Stimulated activated naive CD8-positive, alpha-beta T cell treated with anti-CD3 and anti-CD28 coated beads, Interleukin-15, Interleukin-2, amounts not matched to agents 100 U/mL and 50 U/mL, for 24 hours (primary cell): ENCODE measurements at regions not wholly inside any gene's neighbourhood (a gene's known extent, or its start where the extent isn't known, plus 50 kb on each side); places are given as distances from the start of the nearest gene placed in this dataset.

Experiments
- ATAC-seq: fragments of 150-1000 bp; cut with Tn5 transposase; one replicate; pipeline ENCODE4 v1.10.0; 2021
- DNase-seq: peaks from one replicate; pipeline ENCODE4 v3.0.0; 2021

DNA sequence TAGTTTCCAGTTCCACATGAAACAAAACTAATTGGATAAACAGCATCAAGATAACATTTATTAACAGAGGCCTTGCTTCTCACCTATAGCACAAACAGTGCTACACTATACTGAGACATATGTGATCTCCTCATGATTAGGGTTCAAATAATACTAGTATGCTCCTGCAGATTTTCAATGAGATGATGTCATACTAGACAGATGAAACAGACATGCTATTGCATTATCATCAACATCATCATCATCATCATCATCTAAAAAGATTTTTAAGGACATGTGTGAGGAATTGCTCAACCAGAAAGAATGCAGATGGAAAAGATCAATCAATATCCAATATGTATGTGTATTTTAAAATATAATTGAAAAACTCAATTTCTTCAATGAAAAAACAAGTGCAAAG lies 932.3 kb downstream of the METTL15 start:
- DNase-seq (no peak), ATAC-seq (no peak)

DNA sequence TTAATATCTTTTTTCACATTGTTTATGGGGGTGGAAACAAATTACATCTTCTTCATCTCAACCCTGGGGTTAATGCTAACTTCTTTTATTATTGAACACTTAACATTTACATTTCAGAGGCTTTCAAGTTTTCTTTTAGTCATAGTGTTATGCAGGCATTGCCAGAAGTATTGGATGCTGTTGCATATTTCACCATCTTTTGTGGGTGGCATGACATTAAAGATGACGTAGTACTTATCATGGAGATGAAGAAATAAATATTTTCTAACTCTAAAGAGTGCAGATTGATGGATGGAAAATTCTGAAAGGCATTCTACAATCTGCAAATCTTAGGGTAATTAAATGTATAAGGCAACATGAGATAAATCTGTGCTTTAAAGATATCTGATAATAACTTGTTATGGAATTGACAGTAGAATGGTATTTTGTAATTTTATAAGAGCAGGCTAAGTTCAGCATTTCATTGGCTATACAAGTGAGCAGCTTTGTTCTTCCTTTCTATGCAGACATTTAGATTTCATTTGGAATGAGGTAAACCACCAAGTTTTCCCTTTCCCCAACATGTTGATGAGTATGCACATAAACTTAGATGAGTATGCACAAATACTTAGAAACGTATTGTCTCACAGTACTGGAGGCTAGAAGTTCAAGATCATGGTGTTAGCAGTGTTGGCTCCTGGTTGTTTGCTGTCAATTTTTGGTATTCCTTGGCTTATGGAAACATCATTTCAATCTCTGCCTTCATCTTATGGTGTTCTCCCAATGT lies 924.4 kb downstream of the METTL15 start:
- ATAC-seq (no peak), DNase-seq (no peak)

DNA sequence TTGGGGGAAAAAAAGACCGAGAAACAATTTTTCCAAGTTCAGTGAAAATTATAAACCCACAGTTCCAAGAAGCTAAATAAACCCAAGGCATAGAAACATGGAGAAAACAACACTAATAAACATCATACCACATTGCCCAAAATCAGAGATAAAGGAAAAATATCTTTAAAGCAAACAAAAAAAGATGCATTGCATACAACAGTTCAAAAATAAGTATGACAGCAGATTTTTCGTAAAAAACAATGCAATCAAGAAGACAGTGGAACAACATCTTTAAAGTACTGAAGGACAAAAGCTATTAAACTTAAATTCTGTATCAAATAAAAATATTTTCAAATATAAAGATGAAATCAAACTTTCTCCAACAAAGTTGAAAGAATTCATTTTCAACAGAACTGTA lies 921.3 kb downstream of the METTL15 start:
- ATAC-seq (no peak), DNase-seq (no peak)

DNA sequence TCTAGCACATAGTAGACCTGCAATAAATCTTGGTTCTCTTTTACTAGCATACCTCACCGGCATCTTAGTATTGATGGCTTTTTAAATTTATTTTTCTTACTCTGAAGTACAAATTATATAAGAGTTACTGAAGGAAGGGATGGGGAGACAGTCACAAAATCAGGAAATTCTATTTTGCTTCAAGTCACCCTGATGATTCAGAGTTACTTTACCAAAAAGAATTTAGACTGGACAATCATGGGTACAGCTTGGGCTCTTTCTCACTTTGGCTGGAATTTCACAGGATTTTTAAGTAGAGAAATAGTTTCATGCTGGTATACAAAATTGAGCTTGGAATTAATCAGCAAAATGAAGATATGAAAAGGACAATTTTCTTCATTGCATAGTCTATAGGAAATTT lies 919.2 kb downstream of the METTL15 start:
- ATAC-seq (no peak), DNase-seq (no peak)

DNA sequence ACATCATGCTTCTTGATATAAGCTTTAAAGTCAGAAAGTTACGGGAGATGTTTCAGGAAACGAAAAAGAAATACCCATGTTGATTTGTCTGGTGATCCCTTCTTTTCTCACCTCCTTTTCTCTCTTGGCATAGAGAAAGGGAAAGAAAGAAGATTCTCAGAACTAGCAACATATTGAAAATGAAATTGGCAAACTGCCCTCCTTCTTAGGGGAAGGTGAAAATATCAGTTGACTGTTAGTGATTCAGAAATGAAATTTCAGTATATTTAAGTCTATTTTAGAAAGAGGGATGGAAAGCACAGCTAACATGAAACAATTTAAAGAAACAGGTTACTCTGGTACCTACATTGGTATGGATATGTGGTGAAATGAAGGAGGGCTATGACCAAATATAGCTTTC lies 918.1 kb downstream of the METTL15 start:
- ATAC-seq: no peak

DNA sequence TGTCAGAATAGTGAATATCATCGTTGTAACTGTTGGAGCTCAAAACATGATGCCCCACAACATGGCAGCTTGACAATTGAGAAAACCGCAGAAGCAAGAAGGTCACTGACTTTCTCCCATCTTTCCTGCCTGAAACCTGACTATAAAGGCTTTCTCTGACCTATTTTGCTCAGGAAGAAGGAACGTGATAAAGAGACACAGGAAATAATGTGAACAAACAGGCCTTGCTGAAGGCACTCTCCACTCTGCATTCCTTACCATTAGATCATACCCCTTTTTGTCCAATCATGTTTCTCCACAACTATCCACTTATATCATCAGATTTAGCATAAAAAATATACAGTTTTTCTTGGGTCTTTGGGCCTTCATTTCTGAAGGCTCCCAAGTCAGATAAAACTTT lies 916.8 kb downstream of the METTL15 start:
- DNase-seq (no peak), ATAC-seq (no peak)

More for the DNA sequence above, 918.1 kb downstream of the METTL15 start:
- no peak for DNase-seq

DNA sequence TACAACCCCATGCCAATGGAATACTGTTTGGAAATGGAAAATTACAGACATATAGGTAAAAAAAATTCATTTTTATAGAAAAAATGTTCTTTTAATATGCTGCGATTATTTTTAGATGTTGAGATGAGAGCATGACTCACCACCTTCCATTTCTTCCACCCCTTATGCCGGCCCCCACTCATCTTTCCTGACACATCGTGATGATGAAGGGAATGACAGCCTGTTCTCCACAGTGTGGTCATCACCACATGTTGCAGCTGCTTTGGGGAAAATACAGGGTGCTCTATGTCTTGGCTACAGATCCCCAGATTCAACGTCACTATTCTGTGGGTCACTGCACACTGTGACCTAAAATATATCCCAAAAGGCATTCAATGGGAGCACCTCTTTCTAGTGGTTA lies 916.2 kb downstream of the METTL15 start:
- DNase-seq (no peak), ATAC-seq (no peak)

DNA sequence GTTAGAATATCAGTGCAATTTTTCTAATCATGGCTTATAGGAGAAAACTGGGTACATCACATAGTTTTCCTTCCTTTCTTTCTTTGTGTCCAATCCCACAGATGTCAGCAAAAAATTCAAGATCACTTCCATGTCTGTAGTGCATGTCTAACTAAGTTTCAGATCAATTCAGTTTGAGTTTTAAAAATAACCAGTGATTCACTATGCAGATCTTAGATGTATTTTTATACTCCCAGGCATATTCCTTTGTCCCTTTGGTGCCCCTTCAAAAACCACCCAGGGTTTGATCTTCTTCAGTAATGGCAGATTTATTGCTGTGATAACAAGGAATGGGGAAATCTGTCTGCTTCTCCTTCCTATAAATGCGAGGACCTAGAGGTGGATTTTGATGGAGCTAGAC lies 915.6 kb downstream of the METTL15 start:
- ATAC-seq (no peak), DNase-seq (no peak)

DNA sequence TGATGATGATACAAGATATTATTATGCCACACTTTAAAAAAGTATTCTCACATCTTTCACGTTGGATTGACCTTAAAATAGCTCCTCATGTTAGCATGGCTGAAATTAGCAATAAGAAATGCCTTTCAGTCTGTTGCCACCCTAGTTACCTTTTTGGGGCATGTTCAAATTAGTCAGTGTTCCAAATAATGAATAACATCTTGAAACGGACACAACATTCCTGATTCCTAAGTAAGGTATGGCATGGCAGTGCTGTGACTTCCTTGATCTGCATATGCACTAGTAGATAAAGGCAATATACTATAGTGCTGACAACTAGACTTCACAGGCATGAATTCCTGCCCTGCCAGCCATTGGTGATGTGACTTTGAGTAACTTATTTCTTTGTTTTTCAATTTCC lies 914.5 kb downstream of the METTL15 start:
- no peak for DNase-seq
- ATAC-seq: no peak

DNA sequence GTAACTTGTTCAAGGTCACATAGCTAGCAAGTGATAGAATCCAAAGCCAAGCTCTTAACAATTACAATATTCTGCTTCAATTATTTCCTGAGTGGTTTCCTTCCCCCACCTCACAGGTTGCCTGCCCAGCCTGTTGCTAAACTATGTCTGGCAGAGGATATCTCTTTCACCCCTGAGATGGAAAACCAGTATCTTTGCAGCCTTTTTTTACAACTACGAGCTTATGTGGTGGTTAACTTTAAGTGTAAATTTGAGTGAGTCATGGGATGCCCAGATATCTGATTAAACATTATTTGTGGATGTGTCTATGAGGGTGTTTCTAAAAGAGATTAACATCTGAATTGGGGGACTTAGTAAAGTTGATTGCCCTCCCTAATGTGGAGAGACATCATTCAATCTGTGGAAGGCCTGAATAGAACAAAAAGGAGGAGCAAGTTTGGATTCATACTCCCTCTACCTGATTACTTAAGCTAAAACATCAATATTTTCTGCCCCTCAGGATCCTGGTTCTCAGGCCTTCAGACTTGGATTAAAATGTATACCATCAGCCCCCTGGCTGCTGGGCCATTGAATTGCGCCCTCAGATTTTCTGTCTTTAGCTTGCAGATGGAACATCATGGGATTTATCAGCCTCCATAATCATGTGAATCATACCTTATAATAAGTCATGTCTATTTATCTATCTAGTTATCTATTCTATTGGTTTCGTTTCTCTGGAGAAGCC lies 911.9 kb downstream of the METTL15 start:
- DNase-seq: no peak
- no peak for ATAC-seq

DNA sequence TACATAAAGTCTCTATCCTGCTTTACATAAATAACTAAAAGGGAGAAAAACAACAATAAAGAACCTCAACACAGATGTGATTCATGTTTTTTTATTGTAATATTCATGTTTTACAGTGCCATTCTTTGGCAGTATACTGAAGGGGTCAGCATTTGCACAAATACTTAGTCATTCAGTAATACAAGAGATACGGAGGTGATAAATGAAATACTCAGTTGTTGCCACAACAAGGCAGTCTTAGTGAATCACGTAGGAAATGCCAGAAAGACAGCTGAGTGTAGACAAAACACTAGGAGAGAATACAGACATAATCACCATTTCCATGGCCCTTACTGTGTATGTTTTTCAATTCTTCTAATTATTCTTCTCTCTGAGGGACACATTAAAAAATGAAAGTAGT lies 910.4 kb downstream of the METTL15 start:
- ATAC-seq (no peak), DNase-seq (no peak)

DNA sequence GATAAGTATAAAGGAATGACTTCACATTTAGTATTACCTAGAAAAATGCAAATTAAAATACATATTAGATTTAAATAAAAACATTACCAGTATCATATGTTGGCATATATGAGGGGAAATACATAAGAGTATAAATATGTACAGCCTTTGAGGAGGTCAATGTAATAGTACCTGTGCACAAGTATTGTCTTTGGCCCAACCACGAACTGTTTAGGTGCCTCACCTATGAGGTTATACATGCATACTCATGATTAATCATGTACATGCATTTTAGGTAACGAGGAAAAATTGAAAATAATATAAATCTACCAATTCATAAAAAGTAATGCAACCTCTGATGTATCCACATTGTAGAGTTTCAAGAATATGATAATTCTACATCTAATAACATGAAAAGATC lies 909.8 kb downstream of the METTL15 start:
- ATAC-seq (no peak), DNase-seq (no peak)

DNA sequence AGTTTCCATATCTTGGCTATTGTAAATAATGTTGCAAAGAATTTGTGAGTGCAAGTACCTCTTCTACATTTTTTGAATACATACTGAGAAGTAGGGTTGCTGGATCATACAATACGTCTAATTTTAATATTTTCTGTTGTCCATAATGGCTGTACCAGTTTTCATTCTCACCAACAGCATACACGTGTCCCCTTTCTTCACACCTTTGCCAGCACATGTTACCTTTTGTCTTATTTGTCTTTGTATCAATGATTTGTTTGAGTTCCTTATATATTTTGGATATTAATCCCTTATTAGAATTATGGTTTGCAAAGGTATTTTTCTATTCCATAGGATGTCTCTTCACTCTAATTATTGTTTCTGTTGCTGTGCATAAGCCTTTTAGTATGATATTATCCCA lies 904.3 kb downstream of the METTL15 start:
- no peak for DNase-seq
- ATAC-seq: no peak

DNA sequence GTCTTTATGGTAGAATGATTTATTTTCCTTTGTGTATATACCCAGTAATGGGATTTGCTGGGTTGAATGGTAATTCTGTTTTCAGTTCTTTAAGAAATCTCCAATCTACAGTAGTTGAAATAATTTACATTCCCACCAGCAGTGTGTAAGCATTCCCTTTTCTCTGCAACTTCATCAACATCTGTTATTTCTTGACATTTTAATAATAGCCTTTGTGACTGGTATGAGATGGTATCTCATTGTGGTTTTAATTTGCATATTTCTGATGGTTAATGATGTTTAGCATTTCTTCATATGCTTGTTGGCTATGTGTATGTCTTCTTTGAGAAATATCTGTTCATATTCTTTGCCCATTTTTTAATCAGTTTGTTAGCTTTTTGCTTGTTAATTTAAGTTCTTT lies 901.2 kb downstream of the METTL15 start:
- DNase-seq (no peak), ATAC-seq (no peak)

DNA sequence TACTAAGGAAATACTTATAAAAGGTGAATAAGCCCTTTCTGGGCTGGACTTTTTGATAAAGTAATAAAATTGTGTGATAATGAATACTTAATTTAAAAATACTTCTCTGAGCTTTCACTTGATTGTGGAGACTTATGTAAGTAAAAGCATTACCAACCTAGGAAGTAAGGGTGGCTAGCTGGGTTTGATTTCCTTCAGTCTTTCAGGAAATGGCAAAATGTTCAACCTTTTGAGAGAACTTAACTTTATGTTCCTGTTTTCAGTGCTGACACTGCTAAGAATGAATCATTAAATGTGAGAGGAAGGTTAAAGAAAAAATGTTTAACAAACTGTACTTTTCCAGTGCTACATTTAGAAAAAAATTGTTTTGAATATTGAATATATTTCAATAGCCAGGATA lies 900.3 kb downstream of the METTL15 start:
- ATAC-seq (no peak), DNase-seq (no peak)

DNA sequence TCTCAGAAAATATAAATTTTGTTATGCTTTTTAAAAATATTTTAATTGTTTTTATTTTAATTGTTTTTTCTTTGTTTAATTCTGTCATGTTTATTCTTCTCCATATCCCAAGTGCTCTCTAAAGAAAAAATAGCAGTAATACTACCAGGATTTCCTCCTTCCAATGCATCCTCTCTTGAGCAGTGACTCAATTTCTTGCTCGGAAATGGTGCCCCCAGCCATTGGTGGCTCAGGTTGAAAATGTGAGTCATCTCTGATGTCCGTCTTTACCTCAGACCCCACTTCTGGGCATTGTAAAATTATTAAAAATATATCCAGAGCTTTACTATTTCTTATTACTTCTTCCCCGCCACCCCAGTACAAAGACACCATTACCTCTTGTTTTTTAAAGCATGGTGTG lies 898.5 kb downstream of the METTL15 start:
- DNase-seq (no peak), ATAC-seq (no peak)

DNA sequence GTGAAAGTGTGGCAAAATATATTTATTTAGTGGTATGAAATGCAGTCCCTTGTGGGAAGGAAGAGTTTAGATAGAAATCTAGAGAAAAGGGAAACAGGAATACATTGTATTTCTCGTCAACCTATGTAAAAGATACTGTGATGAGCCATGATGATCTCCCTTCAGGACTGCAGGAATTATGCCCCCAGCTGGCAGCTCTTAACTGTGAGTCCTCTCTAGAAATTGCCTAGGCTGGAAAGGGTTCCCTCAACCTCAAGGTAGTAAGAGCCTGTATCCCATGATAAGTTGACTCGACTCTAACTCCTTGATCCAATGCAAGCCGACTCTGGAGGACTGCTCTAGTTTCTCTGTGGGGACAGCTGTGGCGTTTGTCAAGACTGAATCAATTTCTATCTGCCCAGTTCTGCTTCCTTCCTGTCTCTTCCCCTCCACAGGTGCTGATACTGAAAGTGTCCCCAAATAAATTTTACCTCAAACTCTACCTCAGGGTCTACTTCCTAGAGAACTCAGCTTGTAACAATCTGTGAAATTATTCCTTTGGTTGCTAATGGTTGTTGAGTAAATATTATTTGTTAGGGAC lies 897.3 kb downstream of the METTL15 start:
- ATAC-seq (no peak), DNase-seq (no peak)

DNA sequence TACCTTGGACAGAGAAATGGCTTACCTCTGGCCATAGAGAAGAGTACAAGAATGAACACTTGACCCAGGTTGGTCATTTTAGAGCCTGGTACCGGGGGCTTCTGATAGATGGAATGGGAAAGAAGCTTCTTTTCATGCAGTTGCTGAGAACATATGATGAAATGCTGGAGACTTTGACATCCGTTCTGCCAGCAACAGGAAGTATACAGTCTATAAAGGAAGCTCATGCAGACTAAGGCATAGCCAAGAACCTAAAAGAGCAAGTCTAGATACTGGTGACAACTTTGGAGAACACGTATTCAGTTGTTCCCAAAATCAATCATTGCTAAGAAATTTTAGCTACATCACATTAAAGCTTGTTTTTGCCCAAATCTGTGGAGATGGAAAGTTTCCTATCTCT lies 894.6 kb downstream of the METTL15 start:
- ATAC-seq (no peak), DNase-seq (no peak)

DNA sequence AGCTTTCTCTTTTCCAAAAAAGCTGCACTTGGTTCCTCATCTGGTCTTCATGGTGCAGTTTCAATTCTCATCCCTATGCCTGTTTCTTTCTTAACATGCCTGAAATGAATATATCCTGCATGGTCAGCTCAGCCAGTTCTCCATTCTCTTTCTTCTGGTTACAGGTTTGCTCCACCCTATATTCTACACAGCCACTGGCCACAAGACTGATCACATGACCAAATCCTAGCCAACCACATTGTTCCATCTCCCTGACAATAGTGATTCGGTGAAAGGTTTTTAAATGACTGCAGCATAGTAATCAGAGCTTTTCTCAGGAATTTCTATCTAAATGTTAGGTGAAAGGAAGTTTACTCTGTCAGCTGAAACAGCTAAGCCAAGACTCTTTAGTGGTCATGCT lies 891.4 kb downstream of the METTL15 start:
- no peak for DNase-seq
- ATAC-seq: no peak

DNA sequence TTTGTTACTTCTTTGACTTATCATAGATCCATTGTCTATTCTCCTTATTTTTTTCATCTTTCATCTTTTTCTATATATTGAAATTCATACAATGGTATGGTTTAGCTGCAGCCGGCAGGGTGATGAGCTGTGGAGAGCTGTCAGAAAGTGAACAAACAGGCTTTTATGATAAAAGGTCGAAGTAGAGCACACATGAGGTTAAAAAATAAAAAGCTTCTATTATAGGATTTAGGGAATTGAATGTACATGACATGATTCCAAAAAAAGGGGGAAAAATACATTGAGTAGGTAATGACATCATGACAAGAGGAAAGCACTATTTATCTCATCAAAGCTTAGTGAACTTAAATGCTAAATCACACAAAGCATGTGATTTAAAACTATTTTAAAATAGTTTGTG lies 884.8 kb downstream of the METTL15 start:
- no peak for DNase-seq
- ATAC-seq: no peak

DNA sequence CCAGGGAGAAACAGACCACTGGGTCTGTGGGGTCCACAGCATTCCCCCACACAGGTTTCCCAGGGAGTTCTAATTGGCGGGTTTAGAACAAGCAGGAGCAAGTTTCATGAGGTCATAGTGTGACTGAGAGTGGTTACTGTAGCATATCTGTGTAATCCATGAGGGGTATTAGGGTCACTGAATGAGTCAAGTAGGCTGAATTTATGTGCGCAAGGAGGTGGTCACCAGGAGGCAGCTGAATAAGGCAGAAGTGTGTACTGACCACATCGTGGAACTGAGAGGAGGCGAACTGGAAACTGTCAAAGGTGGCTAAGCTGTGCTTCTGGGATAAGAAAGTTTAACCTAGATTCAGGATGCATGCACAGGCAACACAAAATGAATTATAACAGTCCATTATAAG lies 876.0 kb downstream of the METTL15 start:
- DNase-seq: no peak
- ATAC-seq: no peak

DNA sequence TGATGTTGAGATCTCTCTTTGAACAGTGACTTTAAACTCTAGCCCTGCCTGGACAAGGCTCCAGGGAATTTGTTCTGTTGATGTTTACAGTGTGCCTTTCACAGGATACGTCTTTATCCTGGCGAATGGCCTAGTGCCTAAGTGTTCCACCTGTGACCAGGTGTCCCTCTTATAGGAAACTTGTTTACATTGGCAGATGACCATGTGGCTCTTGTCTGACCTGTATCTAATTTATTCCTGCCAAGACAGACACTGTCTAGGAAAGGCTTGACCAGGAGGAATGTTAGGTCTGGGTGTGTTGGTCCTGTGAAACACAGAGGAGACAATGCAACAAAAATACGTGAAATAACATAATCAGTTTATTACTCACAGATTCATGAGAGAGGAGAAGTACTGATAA lies 875.6 kb downstream of the METTL15 start:
- ATAC-seq (no peak), DNase-seq (no peak)

DNA sequence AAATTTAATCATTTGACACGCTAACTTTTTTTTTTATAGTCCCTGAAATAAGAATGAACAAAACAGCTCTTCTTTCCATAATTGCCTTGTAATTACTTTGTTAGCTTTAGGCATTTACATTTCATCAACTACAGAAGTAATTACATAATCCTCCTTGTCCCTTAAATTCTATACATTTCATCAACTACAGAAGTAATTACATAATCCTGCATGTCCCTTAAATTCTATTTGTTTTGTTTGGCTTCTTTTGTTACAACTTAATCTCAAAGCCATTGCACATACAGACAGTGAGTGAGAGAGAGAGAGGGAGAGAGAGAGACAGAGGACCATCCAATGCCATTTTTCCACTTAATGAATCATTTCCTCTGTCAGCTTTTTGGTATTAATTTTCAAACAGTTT lies 873.2 kb downstream of the METTL15 start:
- ATAC-seq: no peak
- no peak for DNase-seq

DNA sequence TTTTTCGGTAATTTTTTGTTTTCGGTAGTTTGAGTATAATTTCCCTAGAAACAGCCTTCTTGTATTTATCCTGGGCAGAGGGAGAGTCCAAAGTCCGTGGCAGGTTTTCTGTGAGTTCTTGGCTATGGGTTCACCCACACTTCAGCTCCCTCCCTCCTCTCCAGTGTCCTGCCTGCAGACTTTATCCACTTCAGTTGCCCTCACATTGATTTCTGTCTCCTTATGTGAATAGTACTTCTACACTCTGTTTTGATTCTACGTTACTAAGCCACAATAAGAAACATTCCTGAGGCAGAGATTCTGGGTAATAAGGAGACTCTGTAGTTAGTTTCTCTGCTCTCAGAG lies 868.6 kb downstream of the METTL15 start:
- ATAC-seq (no peak), DNase-seq (no peak)
